Stimulated activated CD4-positive, alpha-beta T cell treated with anti-CD3 and anti-CD28 coated beads, TNF-alpha, amount 100 ng/mL, for 1 hour (primary cell): ENCODE measurements at regions not wholly inside any gene's neighbourhood (a gene's known extent, or its start where the extent isn't known, plus 50 kb on each side); places are given as distances from the start of the nearest gene placed in this dataset.

Experiments
- DNase-seq, 3 donors: peaks; one replicate each; pipeline ENCODE4 v3.0.0-alpha.2; 2020; ENCODE audit warnings: low read depth in 3 of 3, low spot score in 1 of 3

GRCh38 chr3:96169111-96169766 lies 645.2 kb upstream of the EPHA6 start:
- no peak for DNase-seq

DNA sequence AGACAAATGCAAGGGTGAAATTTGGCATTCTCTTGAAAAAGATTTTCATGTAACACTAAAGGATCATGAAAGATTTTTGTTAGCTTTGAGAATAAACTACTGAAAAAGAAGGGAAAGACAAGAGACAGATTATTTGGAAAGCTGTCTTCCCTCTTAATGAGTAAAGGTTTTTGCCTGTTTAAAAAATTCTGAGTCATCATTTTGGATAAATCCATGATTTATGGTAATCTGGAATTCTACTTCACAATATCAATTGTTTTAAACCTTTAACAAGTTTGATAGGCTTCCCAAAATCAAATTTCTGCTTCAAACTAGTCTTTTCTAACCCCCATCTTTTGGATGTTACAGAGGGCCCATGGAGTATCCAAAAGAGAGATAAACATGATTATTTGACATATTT lies 641.5 kb upstream of the EPHA6 start:
- DNase-seq = no peak

- DNase-seq = no peak
Observed at GRCh38 chr3:96175500-96175899, 638.9 kb upstream of the EPHA6 start.

GRCh38 chr3:96182756-96183155 lies 631.6 kb upstream of the EPHA6 start:
- no peak for DNase-seq

GRCh38 chr3:96183871-96184270 lies 630.5 kb upstream of the EPHA6 start:
- no peak for DNase-seq

DNA sequence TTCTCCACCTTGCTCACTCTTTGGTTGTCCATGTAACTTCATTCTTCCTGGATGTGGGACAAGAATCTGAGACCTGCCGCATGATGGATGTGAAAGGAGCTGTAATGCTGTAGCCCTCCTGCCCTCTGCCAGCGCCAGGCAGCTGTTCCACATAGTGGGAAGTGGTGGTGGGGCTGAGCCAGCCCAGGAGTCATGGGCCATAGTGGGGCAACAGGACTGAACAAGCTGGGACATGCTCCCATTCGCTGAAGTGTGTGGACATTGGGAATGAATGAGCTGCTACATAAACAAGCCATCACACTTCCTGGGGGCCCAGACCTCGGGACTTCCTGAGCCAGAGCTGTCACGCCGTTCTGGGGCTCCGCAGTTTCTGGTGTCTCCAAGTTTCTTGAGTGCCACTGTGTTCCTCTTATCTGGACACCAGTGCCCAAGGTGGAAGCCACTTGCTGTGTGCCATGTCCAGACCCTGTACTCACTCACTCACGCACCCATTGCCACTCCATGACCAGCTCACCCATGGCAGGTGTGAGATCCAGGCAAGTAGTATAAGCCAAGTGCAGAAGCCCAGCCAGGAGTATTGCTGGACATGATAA lies 624.3 kb upstream of the EPHA6 start:
- no peak for DNase-seq

GRCh38 chr3:96192966-96193550 lies 621.3 kb upstream of the EPHA6 start:
- DNase-seq = no peak

DNA sequence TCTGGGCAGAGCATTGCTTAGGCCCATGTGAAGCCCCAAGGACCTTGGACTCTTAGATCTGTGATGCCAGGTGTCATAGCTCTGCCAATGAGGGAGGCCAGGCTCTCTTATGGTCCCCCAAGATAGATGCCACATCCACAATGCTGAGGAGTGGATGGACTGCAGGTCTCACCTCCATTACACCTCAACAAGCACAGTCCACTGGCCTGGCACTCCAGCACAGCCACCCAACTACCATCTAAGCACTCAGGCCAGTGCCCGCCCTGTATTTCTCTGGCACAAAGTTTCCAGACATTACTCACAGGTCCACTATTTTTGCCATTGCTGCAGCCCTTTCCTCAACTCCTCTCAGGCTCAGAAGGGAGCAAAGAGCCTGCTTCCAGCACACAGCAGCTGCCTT lies 613.5 kb upstream of the EPHA6 start:
- no peak for DNase-seq

DNA sequence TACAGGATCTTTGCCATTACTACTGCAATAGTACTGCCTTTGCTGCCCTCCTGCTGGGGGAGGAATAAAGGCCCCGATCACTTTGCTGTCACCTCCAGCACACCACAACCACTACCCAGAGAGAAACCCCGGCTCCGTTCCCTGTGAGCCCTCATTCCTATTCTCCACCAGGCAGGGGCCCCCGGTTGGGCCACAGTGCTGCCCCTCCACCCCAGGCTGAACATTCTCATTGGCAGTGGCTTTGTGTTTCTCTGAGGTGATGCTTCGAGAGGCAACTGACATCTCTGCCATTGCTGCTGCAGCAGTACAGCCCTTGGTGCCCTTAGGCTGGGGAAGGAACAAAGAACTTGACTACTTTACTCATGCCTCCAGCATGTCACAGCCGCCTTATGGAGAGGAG lies 612.9 kb upstream of the EPHA6 start:
- DNase-seq = no peak

GRCh38 chr3:96202181-96202580 lies 612.2 kb upstream of the EPHA6 start:
- DNase-seq = no peak

DNA sequence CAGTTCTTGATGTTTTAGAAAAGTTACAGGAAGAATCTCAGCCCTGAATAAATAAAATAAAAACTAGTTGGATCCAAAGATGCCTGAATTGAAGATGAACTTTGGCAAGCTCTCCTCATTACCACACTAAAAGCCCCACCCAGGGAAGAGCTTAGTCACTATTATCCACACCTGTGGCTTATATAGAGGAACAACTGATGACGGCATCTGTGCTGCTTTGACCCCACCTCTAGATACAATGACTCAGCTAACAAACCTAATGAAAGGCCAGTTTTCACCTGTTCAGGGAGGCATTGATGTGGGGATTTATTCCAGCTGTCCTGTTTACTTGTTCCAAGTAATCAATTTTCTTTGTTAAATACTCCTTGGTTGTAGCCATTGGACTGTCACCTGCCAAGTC lies 604.7 kb upstream of the EPHA6 start:
- DNase-seq = no peak

GRCh38 chr3:96213393-96213792 lies 601.0 kb upstream of the EPHA6 start:
- DNase-seq = no peak

GRCh38 chr3:96214941-96215340 lies 599.5 kb upstream of the EPHA6 start:
- no peak for DNase-seq

DNA sequence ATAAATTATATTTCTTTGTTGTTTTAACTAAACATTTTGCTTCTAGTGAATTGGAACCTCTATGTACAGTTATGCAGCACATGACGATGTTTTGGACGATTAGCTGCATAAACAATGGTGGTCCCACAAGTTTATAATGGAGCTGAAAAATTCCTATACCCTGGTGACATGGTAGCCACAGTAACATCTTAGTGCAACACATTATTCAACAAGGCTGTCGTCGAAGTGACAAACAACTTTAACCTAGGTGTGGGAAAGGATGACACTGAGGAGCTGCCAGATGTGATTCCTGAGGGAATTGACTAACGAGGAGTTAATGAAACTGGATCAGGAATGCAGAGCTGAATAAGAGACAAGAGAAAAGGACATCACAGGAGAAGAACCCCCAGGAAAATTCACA lies 588.9 kb upstream of the EPHA6 start:
- DNase-seq = no peak

DNA sequence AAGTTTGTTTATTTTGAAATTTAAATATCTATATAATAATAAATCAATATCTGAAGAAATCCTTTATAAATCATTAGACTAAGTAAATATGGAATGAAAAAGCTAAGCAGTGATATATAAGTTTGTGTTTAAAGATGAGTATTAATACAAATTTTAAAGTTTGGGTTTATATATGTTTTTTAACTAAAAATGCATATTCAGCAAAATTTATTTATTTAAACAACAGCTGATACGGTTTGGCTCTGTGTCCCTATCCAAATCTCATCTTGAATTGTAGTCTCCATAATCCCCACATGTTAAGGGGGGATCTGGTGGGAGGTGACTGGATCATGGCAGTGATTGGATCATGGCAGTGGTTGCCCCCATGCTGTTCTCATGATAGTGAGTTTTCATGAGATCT lies 580.7 kb upstream of the EPHA6 start:
- no peak for DNase-seq

DNA sequence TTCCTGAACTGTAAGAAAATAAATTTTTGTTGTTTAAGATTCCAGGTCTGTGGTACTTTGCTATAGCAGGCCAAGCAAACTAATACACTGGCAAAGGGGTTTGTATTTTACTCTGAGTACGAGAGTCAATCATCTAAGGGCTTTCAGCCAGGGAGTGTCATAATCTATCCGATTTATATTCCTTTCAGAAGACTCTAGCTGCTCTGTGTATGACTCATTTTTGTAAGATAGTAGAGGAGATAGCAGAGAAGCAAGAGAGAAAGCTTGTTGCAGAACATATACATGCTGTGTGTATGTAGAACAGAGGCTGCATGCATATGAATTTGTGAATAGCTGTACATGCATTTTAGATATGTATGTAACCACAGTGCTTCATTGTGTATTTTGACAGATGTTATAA lies 577.9 kb upstream of the EPHA6 start:
- DNase-seq = no peak

GRCh38 chr3:96259299-96259698 lies 555.1 kb upstream of the EPHA6 start:
- DNase-seq = no peak

GRCh38 chr3:96264701-96265100 lies 549.7 kb upstream of the EPHA6 start:
- DNase-seq = no peak

- DNase-seq = no peak
Observed at GRCh38 chr3:96266395-96267190, 547.8 kb upstream of the EPHA6 start.

DNA sequence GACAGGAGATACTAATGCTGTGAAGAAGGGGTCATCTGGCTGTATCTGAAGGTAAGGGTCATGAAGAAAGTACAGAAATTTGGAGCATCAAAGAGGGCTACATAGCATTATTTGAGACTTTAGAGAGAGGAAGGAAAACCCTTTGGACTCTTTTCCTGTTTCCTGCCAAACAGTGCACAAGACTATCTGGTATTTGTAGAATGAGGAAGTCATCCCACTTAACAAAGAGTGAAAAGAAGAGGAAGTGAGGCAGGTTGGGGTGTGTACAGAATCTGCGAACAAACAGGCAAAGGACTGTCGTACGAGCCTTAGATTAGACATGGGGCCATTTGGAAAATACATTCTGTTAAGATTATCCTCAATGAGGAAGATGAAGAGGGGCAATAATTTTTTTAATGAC lies 546.8 kb upstream of the EPHA6 start:
- no peak for DNase-seq

GRCh38 chr3:96294143-96294542 lies 520.3 kb upstream of the EPHA6 start:
- no peak for DNase-seq

DNA sequence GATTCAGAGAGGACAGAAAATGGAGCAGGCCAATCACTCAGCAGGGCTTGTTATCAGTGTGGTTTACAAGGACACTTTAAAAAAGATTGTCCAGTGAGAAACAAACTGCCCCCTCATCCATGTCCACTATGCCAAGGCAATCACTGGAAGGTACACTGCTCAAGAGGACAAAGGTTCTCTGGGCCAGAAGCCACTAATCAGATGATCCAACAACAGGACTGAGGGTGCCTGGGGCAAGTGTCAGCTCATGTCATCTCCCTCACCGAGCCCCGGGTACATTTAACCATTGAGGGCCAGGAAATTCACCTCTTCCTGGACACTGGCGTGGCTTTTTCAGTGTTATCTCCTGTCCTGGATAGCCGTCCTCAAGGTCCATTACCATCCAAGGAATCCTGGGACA lies 513.7 kb upstream of the EPHA6 start:
- no peak for DNase-seq
